OCI-LY7 (cell line): ENCODE measurements at regions not wholly inside any gene's neighbourhood (a gene's known extent, or its start where the extent isn't known, plus 50 kb on each side); places are given as distances from the start of the nearest gene placed in this dataset.

Experiments used
- BruUV-seq: library from RNA; stranded (reverse); fragments of 400-500 nt; replicated peaks from 2 replicates; lab custom pipeline; 2021; lab: Mats Ljungman, UMichigan
- CTCF ChIA-PET: fragments of 300-600 bp; sonication (Branson Sonifier 250); formaldehyde crosslinking; loops from one replicate; lab custom pipeline; 2022; ENCODE audit warnings: antibody characterized with exemption; ENCODE audit not compliant: unreplicated experiment; lab: Charles Lee
- POLR2A ChIA-PET: fragments of 300-600 bp; sonication (Branson Sonifier 250); formaldehyde crosslinking; loops from one replicate; lab custom pipeline; 2022; ENCODE audit warnings: antibody characterized with exemption; lab: Charles Lee
- DNase-seq: peaks from one replicate; pipeline ENCODE4 v3.0.0-alpha.2; 2015; ENCODE audit warnings: low spot score
- H2AFZ ChIP-seq: fragments of 200-600 bp; sonication (generic), shearing (Covaris generic); 2 replicates; pipeline ENCODE4 v1.6.1; 2014; ENCODE audit warnings: mild to moderate bottlenecking, antibody characterized with exemption, low read length, moderate library complexity
- H3K27ac ChIP-seq: fragments of 200-600 bp; sonication (generic); 2 replicates; pipeline ENCODE4 v1.5.1; 2014; ENCODE audit warnings: mixed run types, low read depth, mild to moderate bottlenecking, moderate library complexity, low read length, inconsistent platforms; ENCODE audit not compliant: poor library complexity, severe bottlenecking
- H3K36me3 ChIP-seq: fragments of 200-600 bp; sonication (generic); 2 replicates; pipeline ENCODE4 v1.6.1; 2014; ENCODE audit warnings: mild to moderate bottlenecking, antibody characterized with exemption, low read length, moderate library complexity, mixed read lengths; ENCODE audit not compliant: insufficient read depth
- H3K4me1 ChIP-seq: fragments of 200-600 bp; sonication (generic); 2 replicates; pipeline ENCODE4 v1.5.1; 2014; ENCODE audit warnings: mild to moderate bottlenecking, low read length; ENCODE audit not compliant: insufficient read depth, poor library complexity, severe bottlenecking
- H3K4me2 ChIP-seq: fragments of 200-600 bp; sonication (generic); 2 replicates; pipeline ENCODE4 v1.6.1; 2014; ENCODE audit warnings: mild to moderate bottlenecking, low read length
- H3K4me3 ChIP-seq: fragments of 200-600 bp; sonication (generic); 2 replicates; pipeline ENCODE4 v1.5.1; 2014; ENCODE audit warnings: mild to moderate bottlenecking, low read depth, low read length; ENCODE audit not compliant: poor library complexity, severe bottlenecking
- H3K79me2 ChIP-seq: fragments of 200-600 bp; sonication (generic); 2 replicates; pipeline ENCODE4 v1.6.1; 2016; ENCODE audit warnings: low read depth, mild to moderate bottlenecking, low read length, moderate library complexity, mixed read lengths; ENCODE audit not compliant: insufficient read depth
- H3K9me2 ChIP-seq: fragments of 200-600 bp; sonication (generic); 2 replicates; pipeline ENCODE4 v1.6.1; 2016; ENCODE audit warnings: mild to moderate bottlenecking, low read length, mixed read lengths; ENCODE audit not compliant: insufficient read depth
- H3K9me3 ChIP-seq: fragments of 200-600 bp; sonication (generic); 2 replicates; pipeline ENCODE4 v1.6.1; 2014; ENCODE audit warnings: mild to moderate bottlenecking, mixed run types, low read length, mixed read lengths
- H4K20me1 ChIP-seq: fragments of 200-600 bp; sonication (generic); 2 replicates; pipeline ENCODE4 v1.6.1; 2014; ENCODE audit warnings: mild to moderate bottlenecking, antibody characterized with exemption, low read length, moderate library complexity, mixed read lengths; ENCODE audit not compliant: insufficient read depth
- CTCF ChIP-seq: fragments of 200-600 bp; sonication (generic); conservative IDR thresholded peaks from 2 replicates; pipeline ENCODE4 v1.5.1; 2014; ENCODE audit warnings: mild to moderate bottlenecking, antibody characterized with exemption, low read length, moderate library complexity, mixed read lengths
- EZH2phosphoT487 ChIP-seq: fragments of 200-600 bp; sonication (generic); IDR thresholded peaks from 2 replicates; pipeline ENCODE4 v1.6.1; 2018; ENCODE audit warnings: low read depth, borderline replicate concordance, mild to moderate bottlenecking, mixed run types, antibody characterized with exemption, low read length, moderate library complexity, mixed read lengths
- intact Hi-C: fragments of 100-400 bp; cut with micrococcal nuclease; formaldehyde crosslinking; loops from one replicate; pipeline ENCODE4 v1.10.0; 2022; ENCODE audit not compliant: unreplicated experiment

GRCh38 chr3:72152551-72153476 lies 367.9 kb upstream of the PROK2 start:
- intact Hi-C loops, result no loop called here
- DNase-seq, result no peak
- Histone ChIP-seq H3K79me2 (no peaks in the 10 kb centered on the region), H3K4me3 (no peak overlapping the region), H3K4me1 (peaks cover 4% of the 10 kb centered on the region), H3K36me3 (no peaks in the 10 kb centered on the region), H2AFZ (no peak overlapping the region), H3K27ac (no peak overlapping the region), H3K9me3 (peaks cover 11% of the 10 kb centered on the region; the same call in 1 of the 2 replicates), H3K4me2 (no peak overlapping the region), H4K20me1 (no peaks in the 10 kb centered on the region), H3K9me2 (no peaks in the 10 kb centered on the region)
- ChIA-PET CTCF (no interaction called here), POLR2A (interaction anchor here (0.7 kb wide), 2 partner anchors 11 to 19 kb away, joined by 3 read pairs; no protein-coding TSS in a partner anchor)
- no TSS peak for BruUV-seq
- TF ChIP-seq EZH2phosphoT487, result no peak
- TF ChIP-seq CTCF, result no peak

GRCh38 chr3:72151465-72152238 lies 366.7 kb upstream of the PROK2 start:
- H4K20me1 ChIP-seq, result no peaks in the 10 kb centered on the region
- H3K4me3 ChIP-seq, result no peak overlapping the region
- ChIA-PET CTCF (interaction anchor here (0.6 kb wide), 1 partner anchor 13 kb away, joined by 3 read pairs; no protein-coding TSS in a partner anchor), POLR2A (no interaction called here)
- no peaks in the 10 kb centered on the region for H3K9me2 ChIP-seq
- H3K4me1 ChIP-seq, result peaks cover 8% of the 10 kb centered on the region
- DNase-seq, result no peak
- TF ChIP-seq EZH2phosphoT487 (no peak), CTCF (no peak)
- H3K27ac ChIP-seq, result no peak overlapping the region
- H2AFZ ChIP-seq, result no peak overlapping the region
- intact Hi-C loops, result no loop called here
- no peak overlapping the region for H3K4me2 ChIP-seq
- H3K79me2 ChIP-seq, result no peaks in the 10 kb centered on the region
- no TSS peak for BruUV-seq
- H3K9me3 ChIP-seq, result peaks cover 11% of the 10 kb centered on the region; the same call in 1 of the 2 replicates
- no peaks in the 10 kb centered on the region for H3K36me3 ChIP-seq
